Pancreas (tissue), 10 donors: ENCODE measurements at regions not wholly inside any gene's neighbourhood (a gene's known extent, or its start where the extent isn't known, plus 50 kb on each side); places are given as distances from the start of the nearest gene placed in this dataset.

Experiments
- ATAC-seq, 4 donors: fragments of 200-7000 bp; cut with Tn5 transposase; one replicate each; pipeline versions ENCODE4 v1.8.0 to v1.9.1; 2020; ENCODE audit warnings: mild to moderate bottlenecking in 4 of 4, moderate library complexity in 4 of 4
- DNase-seq, 6 donors: peaks; one replicate each; pipeline ENCODE4 v3.0.0-alpha.2; 2020
- FAIRE-seq: peaks from 2 replicates; lab custom pipeline; 2012; peaks lifted over from hg19 to GRCh38; lab: Jason Lieb, UNC
- H3K27ac ChIP-seq, 4 donors: fragments of 200-600 bp; sonication (generic); 1 replicate in 3 of 4; 2 replicates in 1 of 4; pipeline versions ENCODE4 v1.5.0 to v1.8.0; 2020
- H3K27me3 ChIP-seq, 4 donors: fragments of 200-600 bp; one replicate each; pipeline ENCODE4 v1.8.0; 2021
- H3K36me3 ChIP-seq, 3 donors: fragments of 200-600 bp; sonication (generic) in 1 of 3; one replicate each; pipeline versions ENCODE4 v1.5.0 to v1.8.0; 2020 to 2021
- H3K4me1 ChIP-seq, 3 donors: fragments of 200-600 bp; one replicate each; pipeline ENCODE4 v1.8.0; 2021
- H3K4me3 ChIP-seq, 4 donors: fragments of 200-600 bp; sonication (generic) in 2 of 4; one replicate each; pipeline versions ENCODE4 v1.5.0 to v1.8.0; 2020 to 2021
- H3K9me3 ChIP-seq, 4 donors: fragments of 200-600 bp; one replicate each; pipeline ENCODE4 v1.8.0; 2021
- WGBS, 2 donors: extraction: QIAGEN DNeasy Blood & Tissue Kit; methylation state at CpG; one replicate each; pipeline ENCODE4 v1.1.7; 2013; 5-methylcytosine and 5-hydroxymethylcytosine counted together
- intact Hi-C, 3 donors: fragments of 100-400 bp; cut with DNase I; formaldehyde crosslinking; loops; one replicate each; pipeline versions ENCODE4 v1.11.1 to v1.14.2; 2022
- TF ChIP-seq, protein P1 (sequence below), 4 donors: fragments of 200-600 bp; sonication (generic) in 3 of 4; IDR thresholded peaks; one replicate each; pipeline versions ENCODE4 v1.5.0 to v1.8.0; 2021; ENCODE audit warnings: antibody characterized with exemption in 4 of 4
- donor health status: healthy with polysubstance abuse.
- donor health status: DM: no; HTN: no; CAD: no; lungs with moderate emphysema.
- donor health status: DM: no; HTN: no; CAD: no.
- donor health status: control.
- donor health status: control.
- donor health status: Bipolar disorder and iron deficiency.
- donor health status: DM: yes; HTN: yes; CAD: no.
- donor health status: DM: no; HTN: no; CAD: no.
- donor health status: DM: no; HTN: no; CAD: no.
- donor health status: DM: yes; HTN: yes; CAD: no.

DNA sequence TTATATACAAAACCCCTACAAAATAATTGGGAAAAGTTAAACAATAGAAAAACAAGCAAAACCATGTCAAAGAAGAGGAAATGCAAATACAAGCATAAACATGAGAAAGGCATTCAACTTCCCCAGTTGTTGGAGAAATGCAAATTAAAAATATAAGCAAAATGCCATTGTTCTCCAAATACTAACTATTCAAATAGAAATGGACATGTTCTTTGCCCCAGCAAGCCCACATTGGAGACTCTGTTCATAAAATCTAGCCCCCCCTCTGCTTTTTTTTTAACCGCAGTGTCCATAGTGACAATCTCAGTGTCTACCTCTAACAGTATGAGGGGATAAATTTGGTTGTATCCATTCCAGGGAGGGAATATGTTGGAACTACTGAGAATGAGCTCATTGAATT, 59.7 kb upstream of the LCTL start:
- H3K4me3 ChIP-seq: no peak overlapping the region
- no peaks in the 10 kb centered on the region for H3K9me3 ChIP-seq
- H3K27me3 ChIP-seq: no peaks in the 10 kb centered on the region
- no peak for FAIRE-seq
- no peaks in the 10 kb centered on the region for H3K4me1 ChIP-seq
- TF ChIP-seq, protein P1, sequence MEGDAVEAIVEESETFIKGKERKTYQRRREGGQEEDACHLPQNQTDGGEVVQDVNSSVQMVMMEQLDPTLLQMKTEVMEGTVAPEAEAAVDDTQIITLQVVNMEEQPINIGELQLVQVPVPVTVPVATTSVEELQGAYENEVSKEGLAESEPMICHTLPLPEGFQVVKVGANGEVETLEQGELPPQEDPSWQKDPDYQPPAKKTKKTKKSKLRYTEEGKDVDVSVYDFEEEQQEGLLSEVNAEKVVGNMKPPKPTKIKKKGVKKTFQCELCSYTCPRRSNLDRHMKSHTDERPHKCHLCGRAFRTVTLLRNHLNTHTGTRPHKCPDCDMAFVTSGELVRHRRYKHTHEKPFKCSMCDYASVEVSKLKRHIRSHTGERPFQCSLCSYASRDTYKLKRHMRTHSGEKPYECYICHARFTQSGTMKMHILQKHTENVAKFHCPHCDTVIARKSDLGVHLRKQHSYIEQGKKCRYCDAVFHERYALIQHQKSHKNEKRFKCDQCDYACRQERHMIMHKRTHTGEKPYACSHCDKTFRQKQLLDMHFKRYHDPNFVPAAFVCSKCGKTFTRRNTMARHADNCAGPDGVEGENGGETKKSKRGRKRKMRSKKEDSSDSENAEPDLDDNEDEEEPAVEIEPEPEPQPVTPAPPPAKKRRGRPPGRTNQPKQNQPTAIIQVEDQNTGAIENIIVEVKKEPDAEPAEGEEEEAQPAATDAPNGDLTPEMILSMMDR (IDR thresholded peaks at IDR 0.05): no peak
- intact Hi-C loops: loop anchor here in 2 of 3 donors (10.0 kb wide), 1 partner anchor 149 kb away; no protein-coding TSS in a partner anchor
- no peak overlapping the region for H3K27ac ChIP-seq
- 92 to 93% methylated on average over 1 of the region's 1 CpG for WGBS, 2 donors
- H3K36me3 ChIP-seq: no peaks in the 10 kb centered on the region
- no peak for ATAC-seq
- no peak for DNase-seq

DNA sequence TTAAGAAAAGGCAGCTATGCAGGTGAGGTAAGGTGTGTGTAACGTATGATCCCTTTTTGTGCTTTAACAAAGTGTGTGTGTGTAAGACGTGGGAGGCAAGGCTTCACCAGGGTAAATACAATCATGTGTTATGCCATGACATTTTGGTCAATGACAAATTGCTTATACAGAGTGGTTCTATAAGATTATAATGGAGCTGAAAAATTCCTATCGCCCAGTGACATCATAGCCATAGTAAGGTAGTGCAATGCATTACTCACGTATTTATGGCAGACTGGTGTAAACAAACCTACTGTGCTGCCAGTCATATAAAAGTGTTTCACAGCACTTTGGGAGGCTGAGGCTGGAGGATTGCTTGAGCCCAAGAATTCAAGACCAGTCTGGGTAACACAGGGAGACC, 60.2 kb upstream of the LCTL start:
- DNase-seq: no peak
- Histone ChIP-seq H3K4me3 (no peak overlapping the region), H3K9me3 (no peaks in the 10 kb centered on the region), H3K27ac (no peak overlapping the region), H3K4me1 (no peaks in the 10 kb centered on the region), H3K27me3 (no peaks in the 10 kb centered on the region), H3K36me3 (no peaks in the 10 kb centered on the region)
- TF ChIP-seq, protein P1 (IDR thresholded peaks at IDR 0.05): no peak
- FAIRE-seq: no peak
- ATAC-seq: no peak
- 83 to 84% methylated on average over 4 of the region's 4 CpGs for WGBS, 2 donors
- intact Hi-C loops: loop anchor here in 2 of 3 donors (10.0 kb wide), 1 partner anchor 149 kb away; no protein-coding TSS in a partner anchor

DNA sequence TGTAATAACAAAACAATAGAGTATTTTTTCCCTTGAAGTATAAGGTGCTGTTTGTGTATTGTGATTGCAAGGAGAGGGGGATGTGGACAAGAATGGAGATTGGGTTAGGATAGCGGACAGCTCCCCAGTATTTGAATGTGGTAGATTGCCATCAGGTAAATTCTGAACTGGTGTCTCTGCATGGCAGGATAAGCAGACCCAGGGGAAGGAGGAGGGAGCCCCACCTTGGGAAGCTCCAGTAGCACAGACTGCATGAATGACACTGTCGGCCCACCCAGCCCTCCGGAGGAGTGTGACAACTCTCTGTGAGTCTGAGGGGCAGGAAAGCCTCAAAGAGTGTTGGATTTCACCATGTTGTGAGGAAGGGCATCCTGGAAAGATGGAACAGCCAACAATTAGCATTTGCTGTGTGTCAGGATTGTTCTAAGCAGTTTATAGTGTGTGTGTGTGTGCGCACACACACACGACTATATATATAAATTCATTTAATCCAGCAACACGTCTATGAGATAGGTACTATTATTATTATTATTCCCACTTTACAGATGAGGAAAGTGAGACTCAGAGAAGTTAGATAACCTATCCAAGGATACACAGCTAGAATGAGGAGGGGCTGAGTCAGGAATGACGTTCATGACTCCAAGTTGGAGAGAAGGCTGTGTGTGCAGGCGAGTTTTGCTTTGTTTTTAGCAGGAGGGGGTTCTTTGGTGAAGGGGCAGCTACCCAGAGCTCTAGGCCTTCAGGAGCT, 63.4 kb upstream of the LCTL start:
- Histone ChIP-seq H3K27ac (no peak overlapping the region), H3K9me3 (no peaks in the 10 kb centered on the region), H3K4me3 (no peak overlapping the region), H3K27me3 (no peaks in the 10 kb centered on the region), H3K36me3 (no peaks in the 10 kb centered on the region), H3K4me1 (no peaks in the 10 kb centered on the region)
- WGBS, 2 donors: 77 to 80% methylated on average over 8 of the region's 8 CpGs
- no peak for ATAC-seq
- TF ChIP-seq, protein P1 (IDR thresholded peaks at IDR 0.05): no peak
- FAIRE-seq: no peak
- intact Hi-C loops: loop anchor here in 2 of 3 donors (10.0 kb wide), 1 partner anchor 146 kb away; no protein-coding TSS in a partner anchor
- DNase-seq: no peak

DNA sequence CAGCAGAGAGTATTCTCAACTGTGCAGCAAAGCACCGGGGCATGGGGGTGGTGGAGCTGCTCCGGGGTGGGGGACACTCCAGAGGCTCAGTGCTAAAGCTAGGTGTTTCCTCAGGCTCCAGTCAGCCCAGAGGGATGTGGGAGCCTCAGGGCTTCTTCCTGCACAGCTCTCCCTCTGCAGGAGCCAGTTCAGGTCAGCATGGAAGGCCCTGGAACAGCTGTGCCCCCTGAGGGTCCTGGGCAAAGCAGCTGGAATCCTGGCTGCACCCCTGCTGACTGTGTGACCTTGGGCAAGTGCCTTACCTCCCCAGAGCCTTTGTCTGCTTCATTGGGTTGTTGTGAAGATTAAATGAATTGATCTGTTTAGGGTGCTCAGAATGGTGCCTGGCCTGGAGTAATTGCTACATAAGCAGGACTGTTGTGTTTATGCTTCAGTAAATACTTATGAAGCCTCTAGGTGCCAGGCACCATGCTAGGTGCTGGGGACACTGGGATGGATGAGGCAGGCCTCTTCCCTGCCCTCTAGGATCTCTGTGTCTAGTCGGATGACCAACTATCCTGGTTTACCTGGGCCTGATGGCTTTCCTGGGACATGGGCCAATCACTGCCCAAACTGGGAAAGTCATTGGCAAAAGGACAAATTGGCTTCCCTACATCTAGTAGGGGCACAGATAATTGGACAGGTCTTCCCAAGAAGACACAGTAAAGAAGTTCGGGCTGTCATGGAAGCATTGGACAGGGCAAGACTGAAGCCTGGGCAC, 64.2 kb upstream of the LCTL start:
- DNase-seq (no peak), ATAC-seq (no peak), FAIRE-seq (no peak)
- H3K4me1 ChIP-seq: no peaks in the 10 kb centered on the region
- intact Hi-C loops: loop anchor here in 2 of 3 donors (10.0 kb wide), 2 partner anchors 65 to 145 kb away; no protein-coding TSS in a partner anchor
- WGBS, 2 donors: 67 to 79% methylated on average over 4 of the region's 4 CpGs
- H3K9me3 ChIP-seq: no peaks in the 10 kb centered on the region
- H3K4me3 ChIP-seq: no peak overlapping the region
- H3K27ac ChIP-seq: no peak overlapping the region
- H3K36me3 ChIP-seq: no peaks in the 10 kb centered on the region
- TF ChIP-seq, protein P1 (IDR thresholded peaks at IDR 0.05): no peak
- no peaks in the 10 kb centered on the region for H3K27me3 ChIP-seq
